ENCODE measurements at regions not wholly inside any gene's neighbourhood (a gene's known extent, or its start where the extent isn't known, plus 50 kb on each side); places are given as distances from the start of the nearest gene placed in this dataset.
"Not testable (repeated sequence)": the region's sequence is repeated elsewhere in the genome, so short reads cannot be mapped to it uniquely, and the experiment has no call there.

DNA sequence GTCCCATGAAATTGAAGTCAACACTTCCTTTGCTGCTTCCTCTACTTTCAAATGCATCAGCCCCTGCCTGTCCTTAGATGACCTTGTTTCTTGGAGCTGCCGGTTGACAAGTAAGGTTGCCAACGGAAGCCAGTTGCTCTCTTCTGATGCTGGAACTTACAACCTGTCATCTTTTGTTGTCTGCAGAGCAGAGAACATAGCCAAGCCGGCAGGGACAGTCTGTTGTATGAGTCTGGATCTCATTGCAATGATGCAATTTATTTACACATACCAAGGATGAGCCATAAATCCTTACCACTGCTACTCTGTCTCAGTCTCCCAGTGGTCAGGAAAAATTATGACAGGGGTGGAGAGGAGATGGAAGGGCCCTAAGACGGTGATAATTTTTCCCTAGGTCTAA, 151.4 kb downstream of the BLID start:
- Histone ChIP-seq H3K27me3 (ENCODE audit: insufficient read depth, low read length) (no peaks in the 10 kb centered on the region; the same call in 1 of the 2 replicates), H3K14ac (ENCODE audit: insufficient read depth, low read length) (no peak overlapping the region), H2AFZ (ENCODE audit: low read length) (no peak overlapping the region), H3K4me1 (ENCODE audit: insufficient read depth, low read length) (no peaks in the 10 kb centered on the region; the same call in 1 of the 2 replicates), H3T11ph (ENCODE audit: low read length) (no peak overlapping the region), H2BK15ac (ENCODE audit: low read depth, low read length) (no peak overlapping the region), H3K23ac (ENCODE audit: insufficient read length, low read depth, low read length) (no peak overlapping the region), H3K9me3 (ENCODE audit: control insufficient read depth, low read depth, low read length) (no peaks in the 10 kb centered on the region), H2BK12ac (ENCODE audit: insufficient read length, low read depth, low read length) (no peak overlapping the region), H2BK120ac (ENCODE audit: low read depth, low read length, poor library complexity, severe bottlenecking) (no peak overlapping the region), H3K23me2 (ENCODE audit: insufficient read length, low read depth, low read length, poor library complexity, severe bottlenecking) (no peaks in the 10 kb centered on the region), H2BK5ac (ENCODE audit: insufficient read length, low read length) (no peak overlapping the region), H4K5ac (ENCODE audit: insufficient read length, low read depth, low read length) (no peak overlapping the region), H3K56ac (ENCODE audit: insufficient read length, low read depth, low read length) (no peak overlapping the region), H3K4ac (ENCODE audit: low read depth, low read length) (no peak overlapping the region), H3K27ac (ENCODE audit: insufficient read length, low read depth, low read length) (no peak overlapping the region), H4K91ac (ENCODE audit: insufficient read length, low read depth, low read length) (no peak overlapping the region), H3K18ac (ENCODE audit: insufficient read length, low read depth, low read length) (no peak overlapping the region), H2BK20ac (ENCODE audit: low read depth, low read length, poor library complexity, severe bottlenecking) (no peak overlapping the region), H4K20me1 (ENCODE audit: control insufficient read depth, insufficient read depth, insufficient read length) (no peaks in the 10 kb centered on the region), H3K79me1 (ENCODE audit: insufficient read depth, low read depth, low read length, poor library complexity, severe bottlenecking) (no peaks in the 10 kb centered on the region), H3K9ac (ENCODE audit: extremely low read depth, insufficient read length, low read length) (no peak overlapping the region), H3K4me2 (ENCODE audit: insufficient read depth, insufficient read length, low read length) (no peak overlapping the region), H4K8ac (replicated peaks; ENCODE audit: insufficient read length, low read depth, low read length) (no peak overlapping the region), H3K79me2 (ENCODE audit: insufficient read depth, low read length) (no peaks in the 10 kb centered on the region), H2AK5ac (ENCODE audit: insufficient read length, low read length) (no peak overlapping the region)
- Mint-ChIP-seq H3K9me3 (no peaks in the 10 kb centered on the region), H3K27me3 (ENCODE audit: low read depth) (no peaks in the 10 kb centered on the region; the same call in 1 of the 2 replicates), H3K36me3 (ENCODE audit: insufficient read depth in 1 of 3, low read depth in 3 of 3) (no peaks in the 10 kb centered on the region), H3K4me1 (peaks cover 13 to 17% of the 10 kb centered on the region in 2 experiments), H3K27ac (no peak overlapping the region), H3K4me3 (no peak overlapping the region)
- DNase-seq, result no peak
- WGBS (ENCODE audit: extremely low coverage, insufficient read length, low lambda C conversion rate), result no CpG with 5 or more reads among the region's 4 CpGs
- TF ChIP-seq, protein P1, sequence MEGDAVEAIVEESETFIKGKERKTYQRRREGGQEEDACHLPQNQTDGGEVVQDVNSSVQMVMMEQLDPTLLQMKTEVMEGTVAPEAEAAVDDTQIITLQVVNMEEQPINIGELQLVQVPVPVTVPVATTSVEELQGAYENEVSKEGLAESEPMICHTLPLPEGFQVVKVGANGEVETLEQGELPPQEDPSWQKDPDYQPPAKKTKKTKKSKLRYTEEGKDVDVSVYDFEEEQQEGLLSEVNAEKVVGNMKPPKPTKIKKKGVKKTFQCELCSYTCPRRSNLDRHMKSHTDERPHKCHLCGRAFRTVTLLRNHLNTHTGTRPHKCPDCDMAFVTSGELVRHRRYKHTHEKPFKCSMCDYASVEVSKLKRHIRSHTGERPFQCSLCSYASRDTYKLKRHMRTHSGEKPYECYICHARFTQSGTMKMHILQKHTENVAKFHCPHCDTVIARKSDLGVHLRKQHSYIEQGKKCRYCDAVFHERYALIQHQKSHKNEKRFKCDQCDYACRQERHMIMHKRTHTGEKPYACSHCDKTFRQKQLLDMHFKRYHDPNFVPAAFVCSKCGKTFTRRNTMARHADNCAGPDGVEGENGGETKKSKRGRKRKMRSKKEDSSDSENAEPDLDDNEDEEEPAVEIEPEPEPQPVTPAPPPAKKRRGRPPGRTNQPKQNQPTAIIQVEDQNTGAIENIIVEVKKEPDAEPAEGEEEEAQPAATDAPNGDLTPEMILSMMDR (conservative IDR thresholded peaks at IDR 0.05), result no peak

DNA sequence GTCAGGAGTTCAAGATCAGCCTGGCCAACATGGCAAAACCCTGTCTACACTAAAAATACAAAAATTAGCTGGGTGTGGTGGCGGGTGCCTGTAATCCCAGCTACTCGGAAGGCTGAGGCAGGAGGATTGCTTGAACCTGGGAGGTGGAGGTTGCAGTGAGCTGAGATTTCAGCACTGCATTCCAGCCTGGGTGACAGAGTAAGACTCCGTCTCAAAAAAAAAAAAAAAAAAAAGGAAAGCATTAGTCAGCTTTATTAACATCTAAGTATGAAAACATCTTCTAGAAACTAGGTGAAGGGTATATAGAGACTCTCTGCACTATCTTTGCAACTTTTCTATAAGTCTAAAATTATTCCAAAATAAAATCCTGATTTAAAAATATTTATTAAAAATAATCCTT, 152.2 kb downstream of the BLID start:
- H2BK12ac ChIP-seq (ENCODE audit: insufficient read length, low read depth, low read length); H3K27ac Mint-ChIP-seq; H2BK15ac ChIP-seq (ENCODE audit: low read depth, low read length); H3K9me3 ChIP-seq (ENCODE audit: control insufficient read depth, low read depth, low read length); H3K14ac ChIP-seq (ENCODE audit: insufficient read depth, low read length); H2BK20ac ChIP-seq (ENCODE audit: low read depth, low read length, poor library complexity, severe bottlenecking); H3K9ac ChIP-seq (ENCODE audit: extremely low read depth, insufficient read length, low read length); H2AK5ac ChIP-seq (ENCODE audit: insufficient read length, low read length); H3K27me3 ChIP-seq (ENCODE audit: insufficient read depth, low read length); H3K79me1 ChIP-seq (ENCODE audit: insufficient read depth, low read depth, low read length, poor library complexity, severe bottlenecking); H3T11ph ChIP-seq (ENCODE audit: low read length); H3K23me2 ChIP-seq (ENCODE audit: insufficient read length, low read depth, low read length, poor library complexity, severe bottlenecking); H2BK120ac ChIP-seq (ENCODE audit: low read depth, low read length, poor library complexity, severe bottlenecking); H2AFZ ChIP-seq (ENCODE audit: low read length); H3K36me3 Mint-ChIP-seq (ENCODE audit: insufficient read depth in 1 of 3, low read depth in 3 of 3); H3K18ac ChIP-seq (ENCODE audit: insufficient read length, low read depth, low read length); H3K23ac ChIP-seq (ENCODE audit: insufficient read length, low read depth, low read length); H3K27me3 Mint-ChIP-seq (ENCODE audit: low read depth); H3K4me2 ChIP-seq (ENCODE audit: insufficient read depth, insufficient read length, low read length); H3K9me3 Mint-ChIP-seq; DNase-seq; H3K4me1 ChIP-seq (ENCODE audit: insufficient read depth, low read length); H4K5ac ChIP-seq (ENCODE audit: insufficient read length, low read depth, low read length); H4K20me1 ChIP-seq (ENCODE audit: control insufficient read depth, insufficient read depth, insufficient read length); H3K56ac ChIP-seq (ENCODE audit: insufficient read length, low read depth, low read length); H3K4ac ChIP-seq (ENCODE audit: low read depth, low read length); H4K8ac ChIP-seq (replicated peaks; ENCODE audit: insufficient read length, low read depth, low read length); H2BK5ac ChIP-seq (ENCODE audit: insufficient read length, low read length); H3K4me3 Mint-ChIP-seq; H4K91ac ChIP-seq (ENCODE audit: insufficient read length, low read depth, low read length); H3K79me2 ChIP-seq (ENCODE audit: insufficient read depth, low read length); H3K27ac ChIP-seq (ENCODE audit: insufficient read length, low read depth, low read length): not testable (repeated sequence)
- peaks cover 13 to 17% of the 10 kb centered on the region in 2 experiments for H3K4me1 Mint-ChIP-seq
- no CpG with 5 or more reads among the region's 3 CpGs for WGBS (ENCODE audit: extremely low coverage, insufficient read length, low lambda C conversion rate)
